HFFc6 (cell line): ENCODE measurements at regions not wholly inside any gene's neighbourhood (a gene's known extent, or its start where the extent isn't known, plus 50 kb on each side); places are given as distances from the start of the nearest gene placed in this dataset.

ENCODE experiments used
- DNase-seq: peaks from one replicate; pipeline ENCODE4 v3.0.0-alpha.2; 2018
- H3K27ac Mint-ChIP-seq: 2 replicates; pipeline ENCODE4 v1.8.0; 2020; ENCODE audit warnings: mild to moderate bottlenecking, mixed read lengths
- H3K27me3 Mint-ChIP-seq: 2 replicates; pipeline ENCODE4 v1.8.0; 2021; ENCODE audit warnings: mild to moderate bottlenecking, moderate library complexity, mixed read lengths; ENCODE audit not compliant: insufficient read depth
- H3K36me3 Mint-ChIP-seq: 2 replicates; pipeline ENCODE4 v1.8.0; 2021; ENCODE audit warnings: low read depth, mixed read lengths
- H3K4me1 Mint-ChIP-seq: 2 replicates; pipeline ENCODE4 v1.8.0; 2020; ENCODE audit warnings: low read depth, mixed read lengths
- H3K4me3 Mint-ChIP-seq: 2 replicates; pipeline ENCODE4 v1.8.0; 2020; ENCODE audit warnings: mild to moderate bottlenecking, moderate library complexity, mixed read lengths
- H3K9me3 Mint-ChIP-seq: 2 replicates; pipeline ENCODE4 v1.8.0; 2020; ENCODE audit warnings: mild to moderate bottlenecking, mixed read lengths
- TF ChIP-seq, protein P1 (sequence below): fragments of 200-600 bp; sonication (generic); IDR thresholded peaks from 2 replicates; pipeline ENCODE4 v1.5.0; 2021; ENCODE audit warnings: antibody characterized with exemption, mild to moderate bottlenecking

DNA sequence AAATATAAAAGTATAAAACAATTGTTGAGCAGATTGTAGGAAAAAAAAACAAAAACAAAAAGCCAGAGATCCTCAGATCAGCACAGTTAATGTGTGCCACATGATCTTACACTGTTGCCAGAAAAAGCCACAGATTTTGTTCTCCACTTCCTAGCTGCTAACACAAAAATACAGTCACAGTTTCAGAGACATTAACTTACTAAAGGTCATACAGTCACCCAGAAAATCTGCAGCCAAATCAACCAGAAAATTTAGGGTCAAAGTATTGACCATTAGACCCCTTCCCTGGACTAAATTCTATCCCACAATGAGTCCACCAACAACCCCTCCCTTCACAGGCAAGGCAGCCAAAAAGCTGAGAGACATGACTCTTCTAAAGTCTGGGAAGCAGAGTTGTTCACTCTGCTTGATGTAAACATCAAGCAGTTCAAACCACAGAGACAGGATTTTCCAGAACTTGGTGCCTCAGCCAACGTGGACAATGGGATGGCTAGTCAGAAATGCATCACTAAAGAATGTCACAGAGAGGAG, 59.1 kb downstream of the SST start:
- no peaks in the 10 kb centered on the region for H3K9me3 Mint-ChIP-seq
- H3K4me1 Mint-ChIP-seq, result peaks cover 9% of the 10 kb centered on the region
- peak; percentile 46 for DNase-seq
- no peak overlapping the region for H3K4me3 Mint-ChIP-seq
- H3K36me3 Mint-ChIP-seq, result no peaks in the 10 kb centered on the region
- H3K27ac Mint-ChIP-seq, result peak overlapping the region; percentile 20; the same call in 1 of the 2 replicates
- TF ChIP-seq, protein P1, sequence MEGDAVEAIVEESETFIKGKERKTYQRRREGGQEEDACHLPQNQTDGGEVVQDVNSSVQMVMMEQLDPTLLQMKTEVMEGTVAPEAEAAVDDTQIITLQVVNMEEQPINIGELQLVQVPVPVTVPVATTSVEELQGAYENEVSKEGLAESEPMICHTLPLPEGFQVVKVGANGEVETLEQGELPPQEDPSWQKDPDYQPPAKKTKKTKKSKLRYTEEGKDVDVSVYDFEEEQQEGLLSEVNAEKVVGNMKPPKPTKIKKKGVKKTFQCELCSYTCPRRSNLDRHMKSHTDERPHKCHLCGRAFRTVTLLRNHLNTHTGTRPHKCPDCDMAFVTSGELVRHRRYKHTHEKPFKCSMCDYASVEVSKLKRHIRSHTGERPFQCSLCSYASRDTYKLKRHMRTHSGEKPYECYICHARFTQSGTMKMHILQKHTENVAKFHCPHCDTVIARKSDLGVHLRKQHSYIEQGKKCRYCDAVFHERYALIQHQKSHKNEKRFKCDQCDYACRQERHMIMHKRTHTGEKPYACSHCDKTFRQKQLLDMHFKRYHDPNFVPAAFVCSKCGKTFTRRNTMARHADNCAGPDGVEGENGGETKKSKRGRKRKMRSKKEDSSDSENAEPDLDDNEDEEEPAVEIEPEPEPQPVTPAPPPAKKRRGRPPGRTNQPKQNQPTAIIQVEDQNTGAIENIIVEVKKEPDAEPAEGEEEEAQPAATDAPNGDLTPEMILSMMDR, result no peak
- peaks cover 5% of the 10 kb centered on the region for H3K27me3 Mint-ChIP-seq

DNA sequence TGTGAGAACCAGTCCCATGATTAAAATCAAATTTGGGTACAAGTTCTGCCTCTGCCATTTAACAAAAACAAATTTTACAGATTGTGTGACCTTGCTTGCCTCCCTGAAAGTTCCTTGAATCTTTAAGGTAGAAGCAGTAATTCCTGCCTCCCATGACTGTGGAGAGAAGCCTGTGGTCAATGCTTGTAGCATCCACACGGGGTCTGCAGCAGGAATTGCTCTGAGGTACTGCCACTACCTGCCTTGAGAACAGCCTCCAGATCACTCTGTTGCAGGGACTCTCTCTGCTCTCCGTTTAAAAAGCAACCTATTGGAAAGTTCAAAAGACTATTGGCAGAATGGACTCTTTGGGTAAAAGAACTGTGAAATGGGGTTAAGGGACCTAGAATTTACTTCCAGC, 75.9 kb downstream of the SST start:
- no peak for DNase-seq
- H3K27me3 Mint-ChIP-seq, result no peaks in the 10 kb centered on the region; the same call in none of the 2 replicates
- H3K36me3 Mint-ChIP-seq, result no peaks in the 10 kb centered on the region
- TF ChIP-seq, protein P1, result no peak
- no peak overlapping the region for H3K4me3 Mint-ChIP-seq
- H3K9me3 Mint-ChIP-seq, result no peaks in the 10 kb centered on the region
- H3K4me1 Mint-ChIP-seq, result no peaks in the 10 kb centered on the region
- H3K27ac Mint-ChIP-seq, result no peak overlapping the region

DNA sequence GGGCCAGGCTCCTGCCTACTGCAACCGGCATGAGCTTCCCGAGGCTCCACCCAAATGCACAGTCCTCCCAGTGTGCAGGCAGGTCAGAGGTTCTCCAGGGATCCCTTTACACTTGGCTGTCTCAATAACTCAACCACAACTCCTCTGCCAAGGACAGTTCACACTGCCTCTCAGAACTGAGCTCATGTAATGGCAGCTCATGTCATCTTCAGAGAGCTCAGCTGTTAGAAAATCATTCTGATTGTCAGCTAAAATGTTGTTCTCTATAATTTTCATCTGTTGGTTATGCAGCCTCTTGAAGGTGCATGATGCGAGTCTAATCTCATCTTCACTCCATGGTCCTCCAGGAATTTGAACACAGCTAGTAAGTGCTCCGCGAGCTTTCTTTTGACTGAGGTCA, 76.7 kb downstream of the SST start:
- no peaks in the 10 kb centered on the region; the same call in none of the 2 replicates for H3K27me3 Mint-ChIP-seq
- no peaks in the 10 kb centered on the region for H3K9me3 Mint-ChIP-seq
- H3K4me1 Mint-ChIP-seq, result no peaks in the 10 kb centered on the region
- H3K27ac Mint-ChIP-seq, result no peak overlapping the region
- no peaks in the 10 kb centered on the region for H3K36me3 Mint-ChIP-seq
- H3K4me3 Mint-ChIP-seq, result no peak overlapping the region
- no peak for DNase-seq
- TF ChIP-seq, protein P1, result no peak

DNA sequence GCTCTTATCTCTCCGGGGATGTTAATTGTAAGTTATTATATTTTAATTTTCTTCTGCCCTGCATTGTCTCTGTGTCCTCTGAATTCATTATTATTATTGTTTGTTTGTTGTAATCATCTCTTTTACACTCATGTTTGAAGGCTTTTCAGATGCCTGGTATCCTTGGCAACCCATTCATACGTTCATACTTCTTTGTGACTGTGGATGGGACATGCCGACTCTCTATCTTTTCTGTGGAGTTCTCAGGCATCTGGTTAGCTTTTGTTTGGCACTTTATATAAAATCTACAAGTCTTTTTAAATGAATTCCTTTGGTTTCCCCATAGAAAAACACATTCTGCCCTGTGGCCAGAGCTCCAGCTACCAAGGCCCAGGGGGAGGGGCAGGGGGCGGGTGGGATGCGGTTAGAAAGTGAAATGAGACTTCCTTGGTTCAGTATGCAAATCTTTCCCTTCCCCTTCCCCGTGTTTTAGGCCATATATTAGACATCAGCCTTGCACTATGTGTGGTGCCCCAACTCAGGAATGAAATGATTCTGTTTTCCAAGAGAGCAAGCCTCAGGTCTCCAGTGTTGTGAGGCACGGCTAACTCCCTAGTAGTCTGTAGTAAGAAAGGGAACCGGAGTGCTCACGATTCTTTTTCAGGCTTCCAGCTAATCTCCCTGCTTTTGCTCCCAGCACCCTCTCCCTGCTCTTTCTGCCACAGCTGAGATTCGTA, 79.2 kb downstream of the SST start:
- no peak for DNase-seq
- Mint-ChIP-seq H3K4me3 (no peak overlapping the region), H3K9me3 (no peaks in the 10 kb centered on the region), H3K27ac (no peak overlapping the region), H3K27me3 (no peaks in the 10 kb centered on the region; the same call in 1 of the 2 replicates), H3K4me1 (0 out of 2 replicates have a peak, but pooled peaks cover 4% of the 10 kb centered on the region), H3K36me3 (no peaks in the 10 kb centered on the region)
- TF ChIP-seq, protein P1, result no peak

DNA sequence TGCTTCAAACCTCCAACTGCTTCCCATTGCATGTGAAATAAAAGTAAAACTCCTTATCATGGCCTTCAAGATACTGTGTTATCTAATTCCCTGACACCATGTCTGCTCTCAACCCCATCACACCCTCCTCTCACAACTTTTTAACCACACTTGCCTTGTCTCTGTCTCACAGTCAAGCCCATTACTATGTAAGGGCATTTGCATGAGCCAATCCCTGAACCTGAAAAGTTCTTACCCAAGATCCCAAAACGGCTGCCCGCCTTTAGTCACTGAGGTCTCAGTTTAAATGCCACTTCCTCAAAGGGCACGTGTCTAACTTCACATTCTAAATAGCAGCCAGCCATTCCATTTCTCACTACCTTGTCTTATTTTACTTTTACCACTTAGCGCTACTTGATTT, 83.1 kb downstream of the SST start:
- H3K4me1 Mint-ChIP-seq, result 0 out of 2 replicates have a peak, but pooled peaks cover 5% of the 10 kb centered on the region
- H3K4me3 Mint-ChIP-seq, result no peak overlapping the region
- no peaks in the 10 kb centered on the region; the same call in 1 of the 2 replicates for H3K9me3 Mint-ChIP-seq
- H3K36me3 Mint-ChIP-seq, result no peaks in the 10 kb centered on the region
- H3K27me3 Mint-ChIP-seq, result peaks cover 1% of the 10 kb centered on the region; the same call in 1 of the 2 replicates
- no peak for DNase-seq
- TF ChIP-seq, protein P1, result no peak
- H3K27ac Mint-ChIP-seq, result no peak overlapping the region
